KMS-11 (cell line): ENCODE measurements at regions not wholly inside any gene's neighbourhood (a gene's known extent, or its start where the extent isn't known, plus 50 kb on each side); places are given as distances from the start of the nearest gene placed in this dataset.

Experiments used
- H2AFZ ChIP-seq: fragments of 200-600 bp; sonication (generic); 2 replicates; pipeline ENCODE4 v1.6.1; 2016; ENCODE audit warnings: antibody characterized with exemption, mixed run types, low read depth
- H3K27ac ChIP-seq: fragments of 200-600 bp; sonication (generic); 2 replicates; pipeline ENCODE4 v1.6.1; 2016; ENCODE audit warnings: mild to moderate bottlenecking, mixed run types
- H3K27me3 ChIP-seq: fragments of 200-600 bp; sonication (generic); 2 replicates; pipeline ENCODE4 v1.6.1; 2017; ENCODE audit warnings: mild to moderate bottlenecking, low read depth, mixed run types, moderate library complexity; ENCODE audit not compliant: insufficient read depth
- H3K36me3 ChIP-seq: fragments of 200-600 bp; sonication (generic); 2 replicates; pipeline ENCODE4 v1.6.1; 2017; ENCODE audit warnings: mild to moderate bottlenecking, mixed run types; ENCODE audit not compliant: insufficient read depth
- H3K4me1 ChIP-seq: fragments of 200-600 bp; sonication (generic); 2 replicates; pipeline ENCODE4 v1.6.1; 2016; ENCODE audit warnings: mild to moderate bottlenecking, low read depth, mixed run types; ENCODE audit not compliant: poor library complexity, severe bottlenecking
- H3K4me2 ChIP-seq: fragments of 200-600 bp; sonication (generic); 2 replicates; pipeline ENCODE4 v1.7.0; 2016; ENCODE audit warnings: mild to moderate bottlenecking, mixed run types
- H3K4me3 ChIP-seq: fragments of 200-600 bp; sonication (generic); IDR thresholded peaks from 2 replicates; pipeline ENCODE4 v1.6.1; 2017; ENCODE audit warnings: low read depth, low read length, mixed read lengths; ENCODE audit not compliant: insufficient read depth
- H3K79me2 ChIP-seq: fragments of 200-600 bp; sonication (generic); 2 replicates; pipeline ENCODE4 v1.6.1; 2016; ENCODE audit warnings: low read depth, mixed run types; ENCODE audit not compliant: insufficient read depth
- H3K9ac ChIP-seq: fragments of 200-600 bp; sonication (generic); 2 replicates; pipeline ENCODE4 v1.6.1; 2016; ENCODE audit warnings: mild to moderate bottlenecking, mixed run types
- H4K20me1 ChIP-seq: fragments of 200-600 bp; sonication (generic); 2 replicates; pipeline ENCODE4 v1.6.1; 2016; ENCODE audit warnings: mild to moderate bottlenecking, mixed run types; ENCODE audit not compliant: insufficient read depth
- TF ChIP-seq, protein P1 (sequence below): fragments of 200-600 bp; sonication (generic); conservative IDR thresholded peaks from 2 replicates; pipeline ENCODE4 v1.6.1; 2017; ENCODE audit warnings: low read depth, mild to moderate bottlenecking, antibody characterized with exemption, low read length, moderate library complexity, mixed read lengths

- no peaks in the 10 kb centered on the region for H3K36me3 ChIP-seq
- no peak overlapping the region for H3K4me3 ChIP-seq
- H3K9ac ChIP-seq: no peak overlapping the region
- H3K4me2 ChIP-seq: no peak overlapping the region
- no peak overlapping the region for H2AFZ ChIP-seq
- TF ChIP-seq, protein P1, sequence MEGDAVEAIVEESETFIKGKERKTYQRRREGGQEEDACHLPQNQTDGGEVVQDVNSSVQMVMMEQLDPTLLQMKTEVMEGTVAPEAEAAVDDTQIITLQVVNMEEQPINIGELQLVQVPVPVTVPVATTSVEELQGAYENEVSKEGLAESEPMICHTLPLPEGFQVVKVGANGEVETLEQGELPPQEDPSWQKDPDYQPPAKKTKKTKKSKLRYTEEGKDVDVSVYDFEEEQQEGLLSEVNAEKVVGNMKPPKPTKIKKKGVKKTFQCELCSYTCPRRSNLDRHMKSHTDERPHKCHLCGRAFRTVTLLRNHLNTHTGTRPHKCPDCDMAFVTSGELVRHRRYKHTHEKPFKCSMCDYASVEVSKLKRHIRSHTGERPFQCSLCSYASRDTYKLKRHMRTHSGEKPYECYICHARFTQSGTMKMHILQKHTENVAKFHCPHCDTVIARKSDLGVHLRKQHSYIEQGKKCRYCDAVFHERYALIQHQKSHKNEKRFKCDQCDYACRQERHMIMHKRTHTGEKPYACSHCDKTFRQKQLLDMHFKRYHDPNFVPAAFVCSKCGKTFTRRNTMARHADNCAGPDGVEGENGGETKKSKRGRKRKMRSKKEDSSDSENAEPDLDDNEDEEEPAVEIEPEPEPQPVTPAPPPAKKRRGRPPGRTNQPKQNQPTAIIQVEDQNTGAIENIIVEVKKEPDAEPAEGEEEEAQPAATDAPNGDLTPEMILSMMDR: no peak
- no peaks in the 10 kb centered on the region for H4K20me1 ChIP-seq
- no peaks in the 10 kb centered on the region for H3K27me3 ChIP-seq
- H3K79me2 ChIP-seq: no peaks in the 10 kb centered on the region
- no peak overlapping the region for H3K27ac ChIP-seq
- H3K4me1 ChIP-seq: no peaks in the 10 kb centered on the region
Observed at GRCh38 chr7:79612022-79612421, 158.6 kb upstream of the MAGI2 start.

DNA sequence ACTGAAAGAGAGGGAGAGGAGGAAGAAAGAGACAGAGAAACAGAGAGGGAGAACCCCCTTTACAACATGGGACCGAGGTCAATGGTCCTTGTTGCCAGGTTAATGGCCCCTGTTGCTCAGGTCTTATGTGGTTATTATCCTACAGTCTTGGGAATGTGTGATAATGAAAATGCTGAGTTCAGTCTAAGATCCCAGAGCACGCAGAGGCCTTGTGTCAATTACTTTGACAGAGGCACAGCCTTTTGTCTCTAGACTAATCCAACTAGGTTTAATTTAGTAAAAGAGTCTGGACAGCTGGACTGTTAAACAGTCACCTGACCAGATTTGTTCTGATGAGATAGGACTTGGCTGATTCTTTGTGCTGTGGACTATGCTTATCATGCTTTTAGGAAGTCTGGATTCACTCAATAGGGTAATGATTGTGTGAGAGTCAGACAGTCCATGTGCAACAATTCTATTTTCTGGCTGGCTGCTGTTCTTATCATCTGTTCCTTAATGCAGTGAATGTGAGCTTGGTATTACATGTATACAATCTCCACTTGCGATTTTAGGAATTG, 157.4 kb upstream of the MAGI2 start:
- Histone ChIP-seq H3K4me1 (no peaks in the 10 kb centered on the region), H3K36me3 (no peaks in the 10 kb centered on the region), H3K27me3 (no peaks in the 10 kb centered on the region), H3K9ac (no peak overlapping the region), H2AFZ (no peak overlapping the region), H3K79me2 (no peaks in the 10 kb centered on the region), H3K4me3 (no peak overlapping the region), H3K27ac (no peak overlapping the region), H4K20me1 (no peaks in the 10 kb centered on the region), H3K4me2 (no peak overlapping the region)
- TF ChIP-seq, protein P1: no peak

DNA sequence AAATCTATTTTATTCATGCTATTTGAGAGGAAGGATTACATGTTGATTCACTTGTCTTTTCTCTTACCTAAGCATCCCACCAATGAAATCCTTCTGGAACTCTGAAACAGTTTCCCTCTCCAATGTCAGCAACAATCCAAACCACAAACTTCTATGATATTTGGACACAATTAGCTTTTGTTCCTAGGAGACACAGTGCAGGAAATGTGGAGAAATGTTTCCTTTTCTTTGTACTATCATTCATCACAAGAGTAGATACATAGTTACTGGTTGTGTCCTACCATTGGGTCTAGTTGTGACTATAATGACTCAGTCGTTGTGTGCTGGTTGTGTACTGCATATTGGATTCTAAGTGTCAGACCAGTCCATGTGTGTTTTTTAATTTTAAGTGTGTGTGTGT, 156.8 kb upstream of the MAGI2 start:
- H3K27ac ChIP-seq: no peak overlapping the region
- H2AFZ ChIP-seq: no peak overlapping the region
- TF ChIP-seq, protein P1: no peak
- H4K20me1 ChIP-seq: no peaks in the 10 kb centered on the region
- no peaks in the 10 kb centered on the region for H3K4me1 ChIP-seq
- H3K79me2 ChIP-seq: no peaks in the 10 kb centered on the region
- no peaks in the 10 kb centered on the region for H3K36me3 ChIP-seq
- no peak overlapping the region for H3K4me2 ChIP-seq
- H3K27me3 ChIP-seq: no peaks in the 10 kb centered on the region
- H3K9ac ChIP-seq: no peak overlapping the region
- no peak overlapping the region for H3K4me3 ChIP-seq

GRCh38 chr7:79608005-79608404, 154.5 kb upstream of the MAGI2 start:
- H2AFZ ChIP-seq: no peak overlapping the region
- H4K20me1 ChIP-seq: no peaks in the 10 kb centered on the region
- H3K27me3 ChIP-seq: no peaks in the 10 kb centered on the region
- no peaks in the 10 kb centered on the region for H3K36me3 ChIP-seq
- H3K4me1 ChIP-seq: no peaks in the 10 kb centered on the region
- TF ChIP-seq, protein P1: no peak
- H3K27ac ChIP-seq: no peak overlapping the region
- H3K79me2 ChIP-seq: no peaks in the 10 kb centered on the region
- H3K4me3 ChIP-seq: no peak overlapping the region
- no peak overlapping the region for H3K9ac ChIP-seq
- no peak overlapping the region for H3K4me2 ChIP-seq
